ENCODE measurements at regions not wholly inside any gene's neighbourhood (a gene's known extent, or its start where the extent isn't known, plus 50 kb on each side); places are given as distances from the start of the nearest gene placed in this dataset.
"Not testable (repeated sequence)": the region's sequence is repeated elsewhere in the genome, so short reads cannot be mapped to it uniquely, and the experiment has no call there.

- Histone ChIP-seq H3K27me3 (replicated peaks; ENCODE audit: insufficient read depth, low read depth, low read length, poor library complexity) (no peaks in the 10 kb centered on the region), H3K36me3 (ENCODE audit: insufficient read depth, low read length, poor library complexity, severe bottlenecking) (no peaks in the 10 kb centered on the region), H3K4me3 (ENCODE audit: low read depth, low read length, poor library complexity, severe bottlenecking) (no peak overlapping the region), H3K27ac (ENCODE audit: low read depth, low read length, poor library complexity, severe bottlenecking) (no peak overlapping the region), H3K9me3 (ENCODE audit: low read depth, low read length, poor library complexity, severe bottlenecking) (no peaks in the 10 kb centered on the region), H3K4me1 (ENCODE audit: insufficient read depth, low read length, poor library complexity, severe bottlenecking) (no peaks in the 10 kb centered on the region)
- intact Hi-C loops (cut with micrococcal nuclease; ENCODE audit: unreplicated experiment): no loop called here
- no TSS peak for BruUV-seq (replicated peaks)
- TF ChIP-seq CTCF (conservative IDR thresholded peaks at IDR 0.05; ENCODE audit: low read depth, low read length) (no peak), EZH2 (IDR thresholded peaks at IDR 0.05; ENCODE audit: borderline replicate concordance, low read depth, low read length, poor library complexity, severe bottlenecking) (no peak)
- ChIA-PET POLR2A (ENCODE audit: low non-redundant PET) (no interaction called here), CTCF (no interaction called here)
- no peak for DNase-seq (ENCODE audit: low spot score)
These were observed 63.1 kb upstream of the IFNGR1 start for GRCh38 chr6:137282254-137282653.

DNA sequence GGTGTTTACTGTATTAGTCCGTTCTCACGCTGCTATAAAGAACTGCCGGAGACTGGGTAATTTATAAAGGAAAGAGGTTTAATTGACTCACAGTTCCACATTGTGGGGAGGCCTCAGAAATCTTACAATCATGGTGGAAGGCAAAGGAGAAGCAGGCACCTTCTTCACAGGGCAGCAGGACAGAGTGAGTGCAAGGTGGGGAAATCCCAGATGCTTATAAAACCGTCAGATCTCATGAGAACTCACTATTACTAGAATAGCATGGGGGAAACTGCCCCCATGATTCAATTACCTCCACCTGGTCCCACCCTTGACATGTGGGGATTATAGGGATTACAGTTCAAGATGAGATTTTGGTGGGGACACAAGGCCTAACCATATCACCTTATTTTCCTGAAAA is 60.1 kb upstream of the IFNGR1 start:
- H3K9me3 ChIP-seq (ENCODE audit: low read depth, low read length, poor library complexity, severe bottlenecking); CTCF ChIA-PET; intact Hi-C loops (cut with micrococcal nuclease; ENCODE audit: unreplicated experiment); BruUV-seq (replicated peaks); H3K4me1 ChIP-seq (ENCODE audit: insufficient read depth, low read length, poor library complexity, severe bottlenecking); H3K36me3 ChIP-seq (ENCODE audit: insufficient read depth, low read length, poor library complexity, severe bottlenecking); H3K4me3 ChIP-seq (ENCODE audit: low read depth, low read length, poor library complexity, severe bottlenecking); POLR2A ChIA-PET (ENCODE audit: low non-redundant PET); H3K27ac ChIP-seq (ENCODE audit: low read depth, low read length, poor library complexity, severe bottlenecking); H3K27me3 ChIP-seq (replicated peaks; ENCODE audit: insufficient read depth, low read depth, low read length, poor library complexity); DNase-seq (ENCODE audit: low spot score): not testable (repeated sequence)

GRCh38 chr6:137277971-137278637 is 58.9 kb upstream of the IFNGR1 start:
- ChIA-PET CTCF (interaction anchor here (0.6 to 1.2 kb wide), 2 partner anchors 36 to 194 kb away, joined by 3 to 7 read pairs; no protein-coding TSS in a partner anchor), POLR2A (ENCODE audit: low non-redundant PET) (interaction anchor here (0.6 kb wide), 1 partner anchor 117 kb away, joined by 13 read pairs; no protein-coding TSS in a partner anchor)
- no peaks in the 10 kb centered on the region for H3K36me3 ChIP-seq (ENCODE audit: insufficient read depth, low read length, poor library complexity, severe bottlenecking)
- no peaks in the 10 kb centered on the region for H3K4me1 ChIP-seq (ENCODE audit: insufficient read depth, low read length, poor library complexity, severe bottlenecking)
- H3K27ac ChIP-seq (ENCODE audit: low read depth, low read length, poor library complexity, severe bottlenecking): no peak overlapping the region
- BruUV-seq (replicated peaks): no TSS peak
- no peak overlapping the region for H3K4me3 ChIP-seq (ENCODE audit: low read depth, low read length, poor library complexity, severe bottlenecking)
- no peaks in the 10 kb centered on the region for H3K27me3 ChIP-seq (replicated peaks; ENCODE audit: insufficient read depth, low read depth, low read length, poor library complexity)
- no peak for DNase-seq (ENCODE audit: low spot score)
- TF ChIP-seq CTCF (conservative IDR thresholded peaks at IDR 0.05; ENCODE audit: low read depth, low read length) (no peak), EZH2 (IDR thresholded peaks at IDR 0.05; ENCODE audit: borderline replicate concordance, low read depth, low read length, poor library complexity, severe bottlenecking) (no peak)
- intact Hi-C loops (cut with micrococcal nuclease; ENCODE audit: unreplicated experiment): no loop called here
- no peaks in the 10 kb centered on the region for H3K9me3 ChIP-seq (ENCODE audit: low read depth, low read length, poor library complexity, severe bottlenecking)

- ChIA-PET CTCF (interaction anchor here (1.5 kb wide), 1 partner anchor 42 kb away, joined by 20 read pairs; no protein-coding TSS in a partner anchor), POLR2A (ENCODE audit: low non-redundant PET) (no interaction called here)
- H3K4me1 ChIP-seq (ENCODE audit: insufficient read depth, low read length, poor library complexity, severe bottlenecking): no peaks in the 10 kb centered on the region
- H3K36me3 ChIP-seq (ENCODE audit: insufficient read depth, low read length, poor library complexity, severe bottlenecking): no peaks in the 10 kb centered on the region
- intact Hi-C loops (cut with micrococcal nuclease; ENCODE audit: unreplicated experiment): no loop called here
- no peaks in the 10 kb centered on the region for H3K9me3 ChIP-seq (ENCODE audit: low read depth, low read length, poor library complexity, severe bottlenecking)
- TF ChIP-seq EZH2 (IDR thresholded peaks at IDR 0.05; ENCODE audit: borderline replicate concordance, low read depth, low read length, poor library complexity, severe bottlenecking) (no peak), CTCF (conservative IDR thresholded peaks at IDR 0.05; ENCODE audit: low read depth, low read length) (no peak)
- H3K27me3 ChIP-seq (replicated peaks; ENCODE audit: insufficient read depth, low read depth, low read length, poor library complexity): peaks cover 4% of the 10 kb centered on the region
- BruUV-seq (replicated peaks): no TSS peak
- no peak overlapping the region for H3K27ac ChIP-seq (ENCODE audit: low read depth, low read length, poor library complexity, severe bottlenecking)
- no peak overlapping the region for H3K4me3 ChIP-seq (ENCODE audit: low read depth, low read length, poor library complexity, severe bottlenecking)
- no peak for DNase-seq (ENCODE audit: low spot score)
These were observed 53.2 kb upstream of the IFNGR1 start for GRCh38 chr6:137272403-137272802.
